CD8-positive, alpha-beta memory T cell (primary cell): ENCODE measurements at regions not wholly inside any gene's neighbourhood (a gene's known extent, or its start where the extent isn't known, plus 50 kb on each side); places are given as distances from the start of the nearest gene placed in this dataset.
A peak's percentile ranks its signal among the peaks of the same experiment; 100 is the strongest.

Source experiments
- CTCF ChIA-PET: fragments of 350-600 bp; sonication (Branson Sonifier 250); formaldehyde crosslinking; loops from one replicate; lab custom pipeline; 2021; ENCODE audit warnings: antibody characterized with exemption; lab: Charles Lee
- POLR2A ChIA-PET: fragments of 350-600 bp; sonication (Branson Sonifier 250); formaldehyde crosslinking; loops from one replicate; lab custom pipeline; 2021; ENCODE audit warnings: antibody characterized with exemption; lab: Charles Lee
- DNase-seq, 5 donors: peaks; one replicate each; pipeline versions ENCODE4 v3.0.0 to v3.0.0-alpha.2; 2020 to 2022; ENCODE audit warnings: mixed read lengths in 1 of 5
- H3K27ac ChIP-seq: one replicate; pipeline ENCODE4 v1.7.0; 2013; ENCODE audit warnings: low read depth, mild to moderate bottlenecking, low read length, moderate library complexity
- H3K27me3 ChIP-seq: 2 replicates; pipeline ENCODE4 v1.7.0; 2013; ENCODE audit warnings: low read length, mild to moderate bottlenecking; ENCODE audit not compliant: insufficient read depth, poor library complexity, severe bottlenecking
- H3K36me3 ChIP-seq: 2 replicates; pipeline ENCODE4 v1.7.0; 2013; ENCODE audit warnings: mild to moderate bottlenecking, low read length, moderate library complexity; ENCODE audit not compliant: insufficient read depth
- H3K4me1 ChIP-seq: 2 replicates; pipeline ENCODE4 v1.7.0; 2013; ENCODE audit warnings: mild to moderate bottlenecking, low read length, moderate library complexity; ENCODE audit not compliant: insufficient read depth
- H3K4me3 ChIP-seq: 2 replicates; pipeline ENCODE4 v1.7.0; 2013; ENCODE audit warnings: mild to moderate bottlenecking, low read length
- H3K9me3 ChIP-seq: 2 replicates; pipeline ENCODE4 v1.7.0; 2013; ENCODE audit warnings: mild to moderate bottlenecking, low read length
- H3K27ac Mint-ChIP-seq, 8 donors: one replicate each; pipeline ENCODE4 v1.8.0; 2020 to 2021; ENCODE audit warnings: mixed read lengths in 8 of 8, mild to moderate bottlenecking in 6 of 8, inconsistent platforms in 3 of 8, moderate library complexity in 3 of 8
- H3K27me3 Mint-ChIP-seq, 2 donors: one replicate each; pipeline ENCODE4 v1.8.0; 2020 to 2021; ENCODE audit warnings: mixed read lengths in 2 of 2, mild to moderate bottlenecking in 1 of 2, moderate library complexity in 1 of 2
- H3K36me3 Mint-ChIP-seq, 3 donors: one replicate each; pipeline ENCODE4 v1.8.0; 2020 to 2021; ENCODE audit warnings: mixed read lengths in 3 of 3, inconsistent platforms in 1 of 3, mild to moderate bottlenecking in 1 of 3
- H3K4me1 Mint-ChIP-seq, 3 donors: one replicate each; pipeline ENCODE4 v1.8.0; 2020 to 2021; ENCODE audit warnings: mixed read lengths in 3 of 3, inconsistent platforms in 1 of 3, mild to moderate bottlenecking in 1 of 3
- H3K4me3 Mint-ChIP-seq, 7 donors: one replicate each; pipeline ENCODE4 v1.8.0; 2020 to 2021; ENCODE audit warnings: mixed read lengths in 7 of 7, mild to moderate bottlenecking in 6 of 7, moderate library complexity in 4 of 7, inconsistent platforms in 2 of 7
- H3K9me3 Mint-ChIP-seq, 5 donors: one replicate each; pipeline ENCODE4 v1.8.0; 2020 to 2022; ENCODE audit warnings: mixed read lengths in 5 of 5, mild to moderate bottlenecking in 3 of 5, moderate library complexity in 2 of 5, inconsistent platforms in 1 of 5

- H3K4me1 ChIP-seq, result no peaks in the 10 kb centered on the region
- no peak for DNase-seq
- no peak overlapping the region for H3K27ac Mint-ChIP-seq
- no peak overlapping the region for H3K27ac ChIP-seq
- H3K4me3 ChIP-seq, result no peak overlapping the region
- no peaks in the 10 kb centered on the region for H3K4me1 Mint-ChIP-seq
- H3K36me3 Mint-ChIP-seq, result no peaks in the 10 kb centered on the region
- ChIA-PET POLR2A (no interaction called here), CTCF (no interaction called here)
- no peaks in the 10 kb centered on the region for H3K36me3 ChIP-seq
- H3K4me3 Mint-ChIP-seq, result no peak overlapping the region
- no peaks in the 10 kb centered on the region for H3K9me3 ChIP-seq
- no peaks in the 10 kb centered on the region for H3K27me3 Mint-ChIP-seq
- peaks cover under 1 to 30% (median 12%) of the 10 kb centered on the region in 5 donors for H3K9me3 Mint-ChIP-seq
- no peaks in the 10 kb centered on the region for H3K27me3 ChIP-seq
Measured at GRCh38 chr7:79949778-79950177, 184.9 kb upstream of the GNAI1 start.

DNA sequence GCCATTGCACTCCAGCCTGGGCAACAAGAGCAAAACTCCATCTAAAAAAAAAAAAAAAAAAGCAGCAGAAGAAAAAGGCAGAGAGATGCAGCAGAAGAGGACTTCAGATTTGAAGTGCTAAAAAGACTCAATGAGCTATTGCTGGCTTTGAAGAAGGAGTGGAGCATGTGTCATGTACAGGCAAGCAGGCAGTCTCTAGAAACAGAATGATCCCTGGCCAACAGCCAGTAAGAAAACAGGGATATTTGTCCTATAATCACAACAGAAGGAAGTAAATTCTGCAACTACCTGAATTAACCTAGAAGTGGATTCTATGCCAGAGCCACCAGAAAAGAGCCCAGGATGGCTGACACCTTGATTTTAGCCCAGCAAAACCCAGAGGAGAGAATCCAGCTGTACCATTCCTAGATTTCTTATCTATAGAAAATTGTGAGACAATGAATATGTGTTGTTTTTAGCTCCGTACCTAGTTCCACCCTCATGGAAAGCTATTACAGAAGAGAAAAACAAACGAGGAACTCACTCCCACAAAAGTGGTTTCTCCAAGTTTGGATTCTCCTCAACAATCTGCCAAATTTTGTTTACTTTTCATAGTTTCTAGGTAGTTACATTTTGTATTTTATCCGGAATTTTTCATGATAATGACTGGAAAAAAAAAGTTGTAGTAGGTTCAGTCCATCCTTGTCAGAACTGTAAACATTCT is 198.2 kb upstream of the GNAI1 start:
- Mint-ChIP-seq H3K27ac (no peak overlapping the region), H3K36me3 (peaks cover 0 to 1% (median 0%) of the 10 kb centered on the region in 3 donors), H3K4me3 (no peak overlapping the region), H3K4me1 (no peaks in the 10 kb centered on the region), H3K9me3 (peaks cover 8 to 34% (median 21%) of the 10 kb centered on the region in 5 donors), H3K27me3 (no peaks in the 10 kb centered on the region)
- no peak overlapping the region for H3K27ac ChIP-seq
- ChIA-PET POLR2A (no interaction called here), CTCF (no interaction called here)
- H3K9me3 ChIP-seq, result no peaks in the 10 kb centered on the region
- H3K4me1 ChIP-seq, result no peaks in the 10 kb centered on the region
- no peaks in the 10 kb centered on the region for H3K27me3 ChIP-seq
- H3K4me3 ChIP-seq, result no peak overlapping the region
- DNase-seq, result no peak
- no peaks in the 10 kb centered on the region for H3K36me3 ChIP-seq

DNA sequence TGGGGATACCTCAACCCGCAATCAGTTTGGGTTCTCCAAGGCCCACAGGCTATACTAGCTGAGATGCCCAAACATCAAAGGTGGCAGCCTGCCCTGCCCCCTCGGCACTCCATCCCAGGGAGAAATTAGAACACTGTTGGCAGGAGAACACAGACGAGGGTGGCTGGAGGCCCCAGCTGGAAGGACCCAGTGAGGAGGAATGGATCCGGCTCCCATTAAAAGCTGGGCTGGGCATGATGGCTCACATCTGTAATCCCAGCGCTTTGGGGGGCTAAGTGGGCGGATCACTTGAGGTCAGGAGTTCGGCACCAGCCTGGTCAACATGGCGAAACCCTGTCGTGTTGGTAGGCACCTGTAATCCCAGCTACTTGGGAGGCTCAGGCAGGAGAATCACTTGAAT is 199.9 kb upstream of the GNAI1 start:
- H3K9me3 Mint-ChIP-seq, result peaks cover 7 to 37% (median 27%) of the 10 kb centered on the region in 5 donors
- H3K27me3 Mint-ChIP-seq, result no peaks in the 10 kb centered on the region
- H3K4me3 Mint-ChIP-seq, result peak overlapping the region in 1 of 7 donors; percentile 13
- Histone ChIP-seq H3K27ac (no peak overlapping the region), H3K36me3 (no peaks in the 10 kb centered on the region), H3K9me3 (no peaks in the 10 kb centered on the region), H3K4me3 (no peak overlapping the region), H3K4me1 (no peaks in the 10 kb centered on the region), H3K27me3 (no peaks in the 10 kb centered on the region)
- no peak for DNase-seq
- POLR2A ChIA-PET, result no interaction called here
- CTCF ChIA-PET, result no interaction called here
- H3K36me3 Mint-ChIP-seq, result no peaks in the 10 kb centered on the region
- H3K27ac Mint-ChIP-seq, result no peak overlapping the region
- H3K4me1 Mint-ChIP-seq, result no peaks in the 10 kb centered on the region

DNA sequence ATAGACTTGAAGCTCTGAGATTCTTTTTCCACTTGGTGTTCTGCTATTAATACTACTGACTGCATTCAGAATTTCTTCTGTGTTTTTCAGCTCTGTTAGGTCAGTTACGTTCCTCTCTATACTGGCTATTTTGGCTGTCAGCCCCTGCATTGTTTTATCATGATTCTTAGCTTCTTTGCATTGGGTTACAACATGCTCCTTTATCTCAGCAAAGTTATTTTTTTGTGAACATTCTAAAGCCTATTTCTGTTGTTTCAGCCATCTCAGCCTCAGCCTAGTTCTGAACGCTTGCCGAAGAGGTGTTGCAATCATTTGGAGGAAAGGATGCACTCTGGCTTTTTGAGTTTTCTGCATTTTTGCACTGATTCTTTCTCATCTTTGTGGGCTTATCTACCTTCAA is 201.5 kb upstream of the GNAI1 start:
- Mint-ChIP-seq H3K9me3 (peaks cover 10 to 37% (median 28%) of the 10 kb centered on the region in 5 donors), H3K4me1 (no peaks in the 10 kb centered on the region), H3K27me3 (no peaks in the 10 kb centered on the region), H3K4me3 (no peak overlapping the region), H3K36me3 (no peaks in the 10 kb centered on the region), H3K27ac (no peak overlapping the region)
- DNase-seq, result no peak
- H3K27me3 ChIP-seq, result no peaks in the 10 kb centered on the region
- ChIA-PET CTCF (no interaction called here), POLR2A (no interaction called here)
- H3K9me3 ChIP-seq, result no peaks in the 10 kb centered on the region
- H3K36me3 ChIP-seq, result no peaks in the 10 kb centered on the region
- H3K4me3 ChIP-seq, result no peak overlapping the region
- H3K4me1 ChIP-seq, result no peaks in the 10 kb centered on the region
- no peak overlapping the region for H3K27ac ChIP-seq

GRCh38 chr7:79930604-79931003 is 204.0 kb upstream of the GNAI1 start:
- H3K27me3 Mint-ChIP-seq, result no peaks in the 10 kb centered on the region
- peaks cover 8 to 23% (median 19%) of the 10 kb centered on the region in 5 donors for H3K9me3 Mint-ChIP-seq
- H3K27ac Mint-ChIP-seq, result no peak overlapping the region
- no peak overlapping the region for H3K27ac ChIP-seq
- no peaks in the 10 kb centered on the region for H3K9me3 ChIP-seq
- ChIA-PET POLR2A (no interaction called here), CTCF (no interaction called here)
- H3K4me3 ChIP-seq, result no peak overlapping the region
- H3K4me1 Mint-ChIP-seq, result no peaks in the 10 kb centered on the region
- H3K36me3 Mint-ChIP-seq, result no peaks in the 10 kb centered on the region
- no peak for DNase-seq
- H3K27me3 ChIP-seq, result no peaks in the 10 kb centered on the region
- H3K36me3 ChIP-seq, result no peaks in the 10 kb centered on the region
- H3K4me3 Mint-ChIP-seq, result no peak overlapping the region
- H3K4me1 ChIP-seq, result no peaks in the 10 kb centered on the region

DNA sequence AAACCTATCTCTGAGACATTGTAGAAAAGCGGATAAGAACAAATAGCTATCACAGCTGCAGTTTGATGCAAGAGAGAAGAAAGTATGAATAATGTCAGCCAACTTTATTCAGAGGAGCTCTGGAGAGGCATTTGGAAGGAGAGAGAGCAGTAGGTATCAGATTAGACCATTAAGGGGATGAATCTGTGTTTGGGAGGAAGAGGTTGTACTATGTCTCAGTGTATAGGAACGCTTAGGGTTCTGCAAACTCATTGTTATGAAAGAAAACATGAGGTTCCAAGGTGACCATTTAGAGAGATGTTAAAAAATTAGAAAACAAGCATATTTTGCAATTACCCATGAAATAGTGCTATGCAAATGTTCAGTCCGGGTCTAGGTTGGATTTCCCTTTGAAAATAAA is 207.5 kb upstream of the GNAI1 start:
- no peaks in the 10 kb centered on the region for H3K27me3 ChIP-seq
- Mint-ChIP-seq H3K36me3 (no peaks in the 10 kb centered on the region), H3K4me3 (no peak overlapping the region), H3K27me3 (no peaks in the 10 kb centered on the region), H3K27ac (no peak overlapping the region), H3K9me3 (peaks cover 8 to 21% (median 12%) of the 10 kb centered on the region in 5 donors), H3K4me1 (no peaks in the 10 kb centered on the region)
- no peak for DNase-seq
- no peaks in the 10 kb centered on the region for H3K4me1 ChIP-seq
- no peaks in the 10 kb centered on the region for H3K9me3 ChIP-seq
- H3K4me3 ChIP-seq, result no peak overlapping the region
- no peak overlapping the region for H3K27ac ChIP-seq
- ChIA-PET POLR2A (no interaction called here), CTCF (no interaction called here)
- H3K36me3 ChIP-seq, result no peaks in the 10 kb centered on the region

GRCh38 chr7:79923953-79924352 is 210.7 kb upstream of the GNAI1 start:
- H3K4me1 Mint-ChIP-seq, result no peaks in the 10 kb centered on the region
- Histone ChIP-seq H3K36me3 (no peaks in the 10 kb centered on the region), H3K4me3 (no peak overlapping the region), H3K27ac (no peak overlapping the region), H3K9me3 (no peaks in the 10 kb centered on the region), H3K27me3 (no peaks in the 10 kb centered on the region), H3K4me1 (no peaks in the 10 kb centered on the region)
- no peaks in the 10 kb centered on the region for H3K36me3 Mint-ChIP-seq
- no peaks in the 10 kb centered on the region for H3K27me3 Mint-ChIP-seq
- ChIA-PET POLR2A (no interaction called here), CTCF (no interaction called here)
- no peak overlapping the region for H3K4me3 Mint-ChIP-seq
- H3K27ac Mint-ChIP-seq, result no peak overlapping the region
- peaks cover 2 to 21% (median 11%) of the 10 kb centered on the region in 5 donors for H3K9me3 Mint-ChIP-seq
- no peak for DNase-seq

- Histone ChIP-seq H3K4me3 (no peak overlapping the region), H3K27me3 (no peaks in the 10 kb centered on the region), H3K9me3 (no peaks in the 10 kb centered on the region), H3K36me3 (no peaks in the 10 kb centered on the region), H3K27ac (no peak overlapping the region), H3K4me1 (no peaks in the 10 kb centered on the region)
- H3K27ac Mint-ChIP-seq, result no peak overlapping the region
- no peaks in the 10 kb centered on the region for H3K4me1 Mint-ChIP-seq
- CTCF ChIA-PET, result interaction anchor here (1.1 kb wide), 1 partner anchor 10 kb away, joined by 4 read pairs; no protein-coding TSS in a partner anchor
- peaks cover 2 to 20% (median 12%) of the 10 kb centered on the region in 5 donors for H3K9me3 Mint-ChIP-seq
- no peaks in the 10 kb centered on the region for H3K36me3 Mint-ChIP-seq
- POLR2A ChIA-PET, result no interaction called here
- no peak for DNase-seq
- no peak overlapping the region for H3K4me3 Mint-ChIP-seq
- H3K27me3 Mint-ChIP-seq, result no peaks in the 10 kb centered on the region
Measured at GRCh38 chr7:79922894-79923293, 211.7 kb upstream of the GNAI1 start.
